DMS 273 (cell line): ENCODE measurements at regions not wholly inside any gene's neighbourhood (a gene's known extent, or its start where the extent isn't known, plus 50 kb on each side); places are given as distances from the start of the nearest gene placed in this dataset.
A peak's percentile ranks its signal among the peaks of the same experiment; 100 is the strongest.
"Not testable (repeated sequence)": the region's sequence is repeated elsewhere in the genome, so short reads cannot be mapped to it uniquely, and the experiment has no call there.

Experiments used
- DNase-seq: peaks from one replicate; lab custom pipeline; 2025; ENCODE audit not compliant: unreplicated experiment; lab: John Stamatoyannopoulos, UW

GRCh38 chr2:17148407-17149145 is 369.7 kb downstream of the RAD51AP2 start:
- peak; percentile 7 for DNase-seq

- no peak for DNase-seq
Measured at GRCh38 chr2:17146358-17146757, 371.9 kb downstream of the RAD51AP2 start.

GRCh38 chr2:17136877-17137276 is 381.4 kb downstream of the RAD51AP2 start:
- no peak for DNase-seq

- no peak for DNase-seq
Measured at GRCh38 chr2:17136231-17136630, 382.0 kb downstream of the RAD51AP2 start.

GRCh38 chr2:17135619-17136018 is 382.6 kb downstream of the RAD51AP2 start:
- no peak for DNase-seq

- no peak for DNase-seq
Measured at GRCh38 chr2:17133052-17133671, 385.1 kb downstream of the RAD51AP2 start.

GRCh38 chr2:17130627-17131026 is 387.6 kb downstream of the RAD51AP2 start:
- not testable (repeated sequence) for DNase-seq

GRCh38 chr2:17125989-17126620 is 392.1 kb downstream of the RAD51AP2 start:
- no peak for DNase-seq

GRCh38 chr2:17124575-17125318 is 393.5 kb downstream of the RAD51AP2 start:
- DNase-seq = no peak

- no peak for DNase-seq
Measured at GRCh38 chr2:17122887-17123501, 395.2 kb downstream of the RAD51AP2 start.

GRCh38 chr2:17115466-17115865 is 402.8 kb downstream of the RAD51AP2 start:
- no peak for DNase-seq

GRCh38 chr2:17115042-17115441 is 403.2 kb downstream of the RAD51AP2 start:
- DNase-seq = no peak

- DNase-seq = no peak
Measured at GRCh38 chr2:17107871-17108270, 410.4 kb downstream of the RAD51AP2 start.

- no peak for DNase-seq
Measured at GRCh38 chr2:17107151-17107550, 411.1 kb downstream of the RAD51AP2 start.

GRCh38 chr2:17106418-17106817 is 411.8 kb downstream of the RAD51AP2 start:
- no peak for DNase-seq

- no peak for DNase-seq
Measured at GRCh38 chr2:17104454-17104853, 413.8 kb downstream of the RAD51AP2 start.

GRCh38 chr2:17101596-17101995 is 416.6 kb downstream of the RAD51AP2 start:
- DNase-seq = no peak

- no peak for DNase-seq
Measured at GRCh38 chr2:17101091-17101490, 417.1 kb downstream of the RAD51AP2 start.

- DNase-seq = no peak
Measured at GRCh38 chr2:17095340-17095739, 422.9 kb downstream of the RAD51AP2 start.

- no peak for DNase-seq
Measured at GRCh38 chr2:17093712-17094111, 424.5 kb downstream of the RAD51AP2 start.

GRCh38 chr2:17086990-17087389 is 421.4 kb upstream of the CYRIA start:
- no peak for DNase-seq
